A673 (cell line): ENCODE measurements at regions not wholly inside any gene's neighbourhood (a gene's known extent, or its start where the extent isn't known, plus 50 kb on each side); places are given as distances from the start of the nearest gene placed in this dataset.

Experiments
- BruUV-seq: library from RNA; stranded (reverse); fragments of 400-500 nt; replicated peaks from 2 replicates; lab custom pipeline; 2021; lab: Mats Ljungman, UMichigan
- CTCF ChIA-PET: fragments of 300-600 bp; sonication (Branson Sonifier 250); formaldehyde crosslinking; loops from one replicate; lab custom pipeline; 2022; ENCODE audit warnings: antibody characterized with exemption; lab: Charles Lee
- POLR2A ChIA-PET: fragments of 300-600 bp; sonication (Branson Sonifier 250); formaldehyde crosslinking; loops from one replicate; lab custom pipeline; 2022; ENCODE audit warnings: antibody characterized with exemption; ENCODE audit not compliant: low non-redundant PET; lab: Charles Lee
- DNase-seq: peaks from one replicate; pipeline ENCODE4 v3.0.0-alpha.2; 2015; ENCODE audit warnings: low spot score
- H3K27ac ChIP-seq: fragments of 200-600 bp; sonication (generic); 2 replicates; pipeline ENCODE4 v1.5.1; 2016; ENCODE audit warnings: mixed run types, low read depth, mild to moderate bottlenecking, mixed read lengths, antibody characterized with exemption, low read length; ENCODE audit not compliant: poor library complexity, severe bottlenecking
- H3K27me3 ChIP-seq: fragments of 200-600 bp; sonication (generic); replicated peaks from 2 replicates; pipeline ENCODE4 v1.6.1; 2017; ENCODE audit warnings: mixed run types, low read depth, mild to moderate bottlenecking, mixed read lengths, antibody characterized with exemption, low read length; ENCODE audit not compliant: insufficient read depth, poor library complexity
- H3K36me3 ChIP-seq: fragments of 200-600 bp; sonication (generic); 2 replicates; pipeline ENCODE4 v1.6.1; 2016; ENCODE audit warnings: mixed run types, mild to moderate bottlenecking, mixed read lengths, antibody characterized with exemption, low read length; ENCODE audit not compliant: insufficient read depth, poor library complexity, severe bottlenecking
- H3K4me1 ChIP-seq: fragments of 200-600 bp; sonication (generic); 2 replicates; pipeline ENCODE4 v1.6.1; 2017; ENCODE audit warnings: mixed run types, mild to moderate bottlenecking, mixed read lengths, antibody characterized with exemption, low read length; ENCODE audit not compliant: insufficient read depth, poor library complexity, severe bottlenecking
- H3K4me3 ChIP-seq: fragments of 200-600 bp; sonication (generic); 2 replicates; pipeline ENCODE4 v1.5.1; 2016; ENCODE audit warnings: low read depth, mixed run types, mild to moderate bottlenecking, mixed read lengths, low read length; ENCODE audit not compliant: poor library complexity, severe bottlenecking
- H3K9me3 ChIP-seq: fragments of 200-600 bp; sonication (generic); 2 replicates; pipeline ENCODE4 v1.6.1; 2016; ENCODE audit warnings: mixed run types, low read depth, mild to moderate bottlenecking, mixed read lengths, antibody characterized with exemption, low read length; ENCODE audit not compliant: poor library complexity, severe bottlenecking
- CTCF ChIP-seq: fragments of 300-800, 200-600 bp; sonication (generic); conservative IDR thresholded peaks from 2 replicates; pipeline ENCODE4 v1.5.1; 2017; ENCODE audit warnings: low read depth, mild to moderate bottlenecking, antibody characterized with exemption, low read length, moderate library complexity, mixed read lengths
- EZH2 ChIP-seq: fragments of 200-600 bp; sonication (generic); IDR thresholded peaks from 2 replicates; pipeline ENCODE4 v1.6.1; 2017; ENCODE audit warnings: borderline replicate concordance, low read depth, mild to moderate bottlenecking, mixed read lengths, antibody characterized with exemption, low read length; ENCODE audit not compliant: poor library complexity, severe bottlenecking
- intact Hi-C: fragments of 100-400 bp; cut with micrococcal nuclease; formaldehyde crosslinking; loops from one replicate; pipeline ENCODE4 v1.10.0; 2022; ENCODE audit not compliant: unreplicated experiment

GRCh38 chr10:62749093-62749683 lies 55.3 kb upstream of the ADO start:
- no peaks in the 10 kb centered on the region for H3K27me3 ChIP-seq
- H3K36me3 ChIP-seq: no peaks in the 10 kb centered on the region
- no peak overlapping the region for H3K27ac ChIP-seq
- H3K4me3 ChIP-seq: no peak overlapping the region
- no peaks in the 10 kb centered on the region for H3K9me3 ChIP-seq
- ChIA-PET POLR2A (no interaction called here), CTCF (no interaction called here)
- H3K4me1 ChIP-seq: no peaks in the 10 kb centered on the region
- no TSS peak for BruUV-seq
- DNase-seq: no peak
- no peak for TF ChIP-seq EZH2
- no peak for TF ChIP-seq CTCF
- intact Hi-C loops: no loop called here
